MG63 (cell line): ENCODE measurements at regions not wholly inside any gene's neighbourhood (a gene's known extent, or its start where the extent isn't known, plus 50 kb on each side); places are given as distances from the start of the nearest gene placed in this dataset.

Experiments used
- DNase-seq: peaks from one replicate; pipeline ENCODE4 v3.0.0-alpha.2; 2020
- H3K27me3 ChIP-seq: fragments of 250-450 bp; sonication (Bioruptor Pico); 2 replicates; pipeline ENCODE4 v1.5.1; 2020; ENCODE audit warnings: mild to moderate bottlenecking, moderate library complexity
- H3K36me3 ChIP-seq: fragments of 250-450 bp; sonication (Bioruptor Pico); 2 replicates; pipeline ENCODE4 v1.5.1; 2020; ENCODE audit warnings: mild to moderate bottlenecking, moderate library complexity
- H3K4me3 ChIP-seq: fragments of 250-450 bp; sonication (Bioruptor Pico); 2 replicates; pipeline ENCODE4 v1.5.1; 2020; ENCODE audit warnings: mild to moderate bottlenecking, moderate library complexity
- H3K9me3 ChIP-seq: fragments of 250-450 bp; sonication (Bioruptor Pico); 2 replicates; pipeline ENCODE4 v1.5.1; 2020; ENCODE audit warnings: mild to moderate bottlenecking, moderate library complexity

GRCh38 chr6:121020656-121021055, 313.6 kb downstream of the TBC1D32 start:
- no peaks in the 10 kb centered on the region for H3K9me3 ChIP-seq
- no peak for DNase-seq

GRCh38 chr6:121008553-121008952, 325.7 kb downstream of the TBC1D32 start:
- H3K9me3 ChIP-seq = no peaks in the 10 kb centered on the region
- no peaks in the 10 kb centered on the region for H3K36me3 ChIP-seq
- no peaks in the 10 kb centered on the region for H3K27me3 ChIP-seq
- no peak for DNase-seq
- H3K4me3 ChIP-seq = no peak overlapping the region

More at GRCh38 chr6:121020656-121021055, 313.6 kb downstream of the TBC1D32 start:
- Histone ChIP-seq H3K36me3 (no peaks in the 10 kb centered on the region), H3K27me3 (no peaks in the 10 kb centered on the region), H3K4me3 (no peak overlapping the region)

- no peak overlapping the region for H3K4me3 ChIP-seq
- no peaks in the 10 kb centered on the region for H3K27me3 ChIP-seq
- H3K9me3 ChIP-seq = no peaks in the 10 kb centered on the region
- H3K36me3 ChIP-seq = no peaks in the 10 kb centered on the region
- DNase-seq = no peak
Observed at GRCh38 chr6:121006024-121006423, 328.3 kb downstream of the TBC1D32 start.

- no peaks in the 10 kb centered on the region for H3K27me3 ChIP-seq
- H3K36me3 ChIP-seq = no peaks in the 10 kb centered on the region
- H3K4me3 ChIP-seq = no peak overlapping the region
- no peaks in the 10 kb centered on the region for H3K9me3 ChIP-seq
- no peak for DNase-seq
Observed at GRCh38 chr6:121000381-121000780, 333.9 kb downstream of the TBC1D32 start.

GRCh38 chr6:120996340-120996739, 337.9 kb downstream of the TBC1D32 start:
- Histone ChIP-seq H3K36me3 (no peaks in the 10 kb centered on the region), H3K9me3 (no peaks in the 10 kb centered on the region), H3K4me3 (no peak overlapping the region), H3K27me3 (no peaks in the 10 kb centered on the region)
- no peak for DNase-seq

GRCh38 chr6:120994573-120994967, 339.7 kb downstream of the TBC1D32 start:
- no peak for DNase-seq
- no peak overlapping the region for H3K4me3 ChIP-seq
- no peaks in the 10 kb centered on the region for H3K36me3 ChIP-seq
- no peaks in the 10 kb centered on the region for H3K27me3 ChIP-seq
- H3K9me3 ChIP-seq = no peaks in the 10 kb centered on the region

GRCh38 chr6:120993929-120994572, 340.2 kb downstream of the TBC1D32 start:
- Histone ChIP-seq H3K9me3 (no peaks in the 10 kb centered on the region), H3K36me3 (no peaks in the 10 kb centered on the region), H3K27me3 (no peaks in the 10 kb centered on the region), H3K4me3 (no peak overlapping the region)
- DNase-seq = no peak

- no peaks in the 10 kb centered on the region for H3K27me3 ChIP-seq
- H3K9me3 ChIP-seq = no peaks in the 10 kb centered on the region
- H3K4me3 ChIP-seq = no peak overlapping the region
- no peak for DNase-seq
- no peaks in the 10 kb centered on the region for H3K36me3 ChIP-seq
Observed at GRCh38 chr6:120992257-120992656, 342.0 kb downstream of the TBC1D32 start.

- DNase-seq = no peak
- H3K27me3 ChIP-seq = no peaks in the 10 kb centered on the region
- no peak overlapping the region for H3K4me3 ChIP-seq
- no peaks in the 10 kb centered on the region for H3K9me3 ChIP-seq
- no peaks in the 10 kb centered on the region for H3K36me3 ChIP-seq
Observed at GRCh38 chr6:120990866-120991265, 343.4 kb downstream of the TBC1D32 start.

- no peak for DNase-seq
Observed at GRCh38 chr6:120981835-120982234, 352.4 kb downstream of the TBC1D32 start.

GRCh38 chr6:120966321-120966720, 368.0 kb downstream of the TBC1D32 start:
- H3K4me3 ChIP-seq = no peak overlapping the region
- DNase-seq = no peak
- H3K27me3 ChIP-seq = no peaks in the 10 kb centered on the region
- no peaks in the 10 kb centered on the region for H3K9me3 ChIP-seq
- no peaks in the 10 kb centered on the region for H3K36me3 ChIP-seq

More at GRCh38 chr6:120981835-120982234, 352.4 kb downstream of the TBC1D32 start:
- Histone ChIP-seq H3K27me3 (no peaks in the 10 kb centered on the region), H3K9me3 (no peaks in the 10 kb centered on the region), H3K4me3 (no peak overlapping the region), H3K36me3 (no peaks in the 10 kb centered on the region)

GRCh38 chr6:120965814-120966213, 368.5 kb downstream of the TBC1D32 start:
- Histone ChIP-seq H3K36me3 (no peaks in the 10 kb centered on the region), H3K9me3 (no peaks in the 10 kb centered on the region), H3K4me3 (no peak overlapping the region), H3K27me3 (no peaks in the 10 kb centered on the region)
- DNase-seq = peak; percentile 21

GRCh38 chr6:120960761-120961160, 373.5 kb downstream of the TBC1D32 start:
- H3K27me3 ChIP-seq = no peaks in the 10 kb centered on the region
- H3K4me3 ChIP-seq = no peak overlapping the region

GRCh38 chr6:120954111-120954510, 380.2 kb downstream of the TBC1D32 start:
- no peaks in the 10 kb centered on the region for H3K9me3 ChIP-seq

More at GRCh38 chr6:120960761-120961160, 373.5 kb downstream of the TBC1D32 start:
- no peak for DNase-seq
- H3K36me3 ChIP-seq = no peaks in the 10 kb centered on the region
- no peaks in the 10 kb centered on the region for H3K9me3 ChIP-seq

GRCh38 chr6:120951258-120951657, 383.0 kb downstream of the TBC1D32 start:
- Histone ChIP-seq H3K4me3 (no peak overlapping the region), H3K36me3 (no peaks in the 10 kb centered on the region)
- no peak for DNase-seq

More at GRCh38 chr6:120954111-120954510, 380.2 kb downstream of the TBC1D32 start:
- no peak for DNase-seq
- Histone ChIP-seq H3K4me3 (no peak overlapping the region), H3K27me3 (no peaks in the 10 kb centered on the region), H3K36me3 (no peaks in the 10 kb centered on the region)

GRCh38 chr6:120947111-120947510, 387.2 kb downstream of the TBC1D32 start:
- no peak overlapping the region for H3K4me3 ChIP-seq
- DNase-seq = no peak
- no peaks in the 10 kb centered on the region for H3K9me3 ChIP-seq
- H3K27me3 ChIP-seq = no peaks in the 10 kb centered on the region; the same call in 1 of the 2 replicates
- H3K36me3 ChIP-seq = no peaks in the 10 kb centered on the region

More at GRCh38 chr6:120951258-120951657, 383.0 kb downstream of the TBC1D32 start:
- no peaks in the 10 kb centered on the region; the same call in 1 of the 2 replicates for H3K27me3 ChIP-seq
- no peaks in the 10 kb centered on the region for H3K9me3 ChIP-seq

GRCh38 chr6:120945905-120946594, 388.2 kb downstream of the TBC1D32 start:
- DNase-seq = no peak
- no peaks in the 10 kb centered on the region for H3K9me3 ChIP-seq
- H3K4me3 ChIP-seq = no peak overlapping the region
- no peaks in the 10 kb centered on the region for H3K36me3 ChIP-seq
- no peaks in the 10 kb centered on the region; the same call in 1 of the 2 replicates for H3K27me3 ChIP-seq
